B cell (primary cell): ENCODE measurements at regions not wholly inside any gene's neighbourhood (a gene's known extent, or its start where the extent isn't known, plus 50 kb on each side); places are given as distances from the start of the nearest gene placed in this dataset.

ENCODE experiments used
- ATAC-seq: fragments of 200-7000 bp; cut with Tn5 transposase; one replicate; pipeline ENCODE4 v1.10.0; 2021; ENCODE audit warnings: low read depth, mild to moderate bottlenecking, moderate number of reproducible peaks, moderate library complexity
- CTCF ChIA-PET: fragments of 350-600 bp; sonication (Branson Sonifier 250); formaldehyde crosslinking; loops from one replicate; lab custom pipeline; 2021; ENCODE audit warnings: antibody characterized with exemption, inconsistent platforms; lab: Charles Lee
- POLR2A ChIA-PET: fragments of 350-600 bp; sonication (Branson Sonifier 250); formaldehyde crosslinking; loops from one replicate; lab custom pipeline; 2021; ENCODE audit warnings: antibody characterized with exemption; lab: Charles Lee
- DNase-seq: peaks from one replicate; pipeline ENCODE4 v3.0.0; 2013
- H2AFZ ChIP-seq: 2 replicates; pipeline ENCODE4 v1.6.1; 2012; ENCODE audit warnings: mild to moderate bottlenecking, low read depth, low read length; ENCODE audit not compliant: insufficient read depth, poor library complexity, severe bottlenecking
- H3K27ac ChIP-seq, 2 donors: 1 replicate in 1 of 2; 2 replicates in 1 of 2; pipeline ENCODE4 v1.5.1; 2012 to 2013; ENCODE audit warnings: low read length in 2 of 2, mild to moderate bottlenecking in 2 of 2, moderate library complexity in 1 of 2
- H3K27me3 ChIP-seq, 4 experiments: fragments of 200-600 bp in 1 of 4; sonication (generic) in 1 of 4; replicated peaks in 1 of 4; 1 replicate in 2 of 4; 2 replicates in 2 of 4; pipeline versions ENCODE4 v1.6.1 to v1.7.0; 2013 to 2016; ENCODE audit warnings: low read length in 3 of 4, mild to moderate bottlenecking in 2 of 4, mixed read lengths in 1 of 4, moderate library complexity in 1 of 4; ENCODE audit not compliant: insufficient read depth in 4 of 4, control insufficient read depth in 3 of 4; ENCODE audit errors: control extremely low read depth in 1 of 4
- H3K36me3 ChIP-seq, 2 experiments: replicated peaks in 1 of 2; 1 replicate in 1 of 2; 2 replicates in 1 of 2; pipeline versions ENCODE4 v1.6.1 to v1.7.1; 2013; ENCODE audit warnings: low read length in 1 of 2; ENCODE audit not compliant: insufficient read depth in 2 of 2, control insufficient read depth in 1 of 2; ENCODE audit errors: control extremely low read depth in 1 of 2, extremely low read depth in 1 of 2
- H3K4me1 ChIP-seq, 2 donors: fragments of 200-600 bp in 1 of 2; sonication (generic) in 1 of 2; 1 replicate in 1 of 2; 2 replicates in 1 of 2; pipeline versions ENCODE4 v1.5.1 to v1.6.1; 2013 to 2017; ENCODE audit warnings: low read length in 2 of 2; ENCODE audit not compliant: control insufficient read depth in 2 of 2, insufficient read depth in 2 of 2
- H3K4me2 ChIP-seq: replicated peaks from 2 replicates; pipeline ENCODE3; 2012; ENCODE audit warnings: mild to moderate bottlenecking, low read depth, low read length; ENCODE audit not compliant: poor library complexity, severe bottlenecking
- H3K4me3 ChIP-seq, 5 experiments: fragments of 200-600 bp in 1 of 5; sonication (generic) in 1 of 5; 1 replicate in 3 of 5; 2 replicates in 2 of 5; pipeline versions ENCODE4 v1.5.1 to v1.7.0; 2011 to 2016; ENCODE audit warnings: low read length in 4 of 5, mild to moderate bottlenecking in 4 of 5, low read depth in 2 of 5, control low read depth in 1 of 5, moderate library complexity in 1 of 5; ENCODE audit not compliant: insufficient read depth in 1 of 5; ENCODE audit errors: control extremely low read depth in 1 of 5, extremely low read depth in 1 of 5
- H3K79me2 ChIP-seq: fragments of 200-600 bp; sonication (generic); one replicate; pipeline ENCODE4 v1.6.0; 2016; ENCODE audit warnings: low read length; ENCODE audit not compliant: control insufficient read depth, insufficient read depth
- H3K9ac ChIP-seq: fragments of 200-600 bp; sonication (generic); 2 replicates; pipeline ENCODE4 v1.6.1; 2017; ENCODE audit warnings: mild to moderate bottlenecking, low read length, moderate library complexity
- H3K9me3 ChIP-seq, 3 donors: one replicate each; pipeline versions ENCODE4 v1.6.1 to v1.7.1; 2013; ENCODE audit warnings: low read length in 2 of 3; ENCODE audit not compliant: control insufficient read depth in 2 of 3, insufficient read depth in 1 of 3; ENCODE audit errors: control extremely low read depth in 1 of 3
- H4K20me1 ChIP-seq: 2 replicates; pipeline ENCODE4 v1.6.0; 2012; ENCODE audit warnings: mild to moderate bottlenecking, low read length; ENCODE audit not compliant: insufficient read depth, control insufficient read depth, poor library complexity, severe bottlenecking
- H3K27ac Mint-ChIP-seq: one replicate; pipeline ENCODE4 v1.8.0; 2021; ENCODE audit warnings: mixed read lengths
- H3K27me3 Mint-ChIP-seq: one replicate; pipeline ENCODE4 v1.8.0; 2021; ENCODE audit warnings: mixed read lengths
- H3K4me1 Mint-ChIP-seq: one replicate; pipeline ENCODE4 v1.8.0; 2021; ENCODE audit warnings: mixed read lengths
- H3K4me3 Mint-ChIP-seq: one replicate; pipeline ENCODE4 v1.8.0; 2021; ENCODE audit warnings: mixed read lengths
- H3K9me3 Mint-ChIP-seq: one replicate; pipeline ENCODE4 v1.8.0; 2022; ENCODE audit warnings: mixed read lengths; ENCODE audit not compliant: insufficient read depth
- EZH2 ChIP-seq: IDR thresholded peaks from 2 replicates; pipeline ENCODE4 v1.6.1; 2012; ENCODE audit warnings: borderline replicate concordance, low read depth, mild to moderate bottlenecking, moderate library complexity, low read length; ENCODE audit not compliant: insufficient read depth, poor library complexity, severe bottlenecking
- WGBS: methylation state at CpG from one replicate; pipeline ENCODE4 v1.1.5; 2013; ENCODE audit warnings: missing lambda C conversion rate; ENCODE audit not compliant: insufficient coverage; 5-methylcytosine and 5-hydroxymethylcytosine counted together
- intact Hi-C: fragments of 100-400 bp; cut with micrococcal nuclease; formaldehyde crosslinking; loops from one replicate; pipeline ENCODE4 v1.10.0; 2022
- TF ChIP-seq, protein P1 (sequence below): fragments of 200-600 bp; IDR thresholded peaks from one replicate; pipeline ENCODE4 v1.8.0; 2022; ENCODE audit warnings: antibody characterized with exemption, mild to moderate bottlenecking

DNA sequence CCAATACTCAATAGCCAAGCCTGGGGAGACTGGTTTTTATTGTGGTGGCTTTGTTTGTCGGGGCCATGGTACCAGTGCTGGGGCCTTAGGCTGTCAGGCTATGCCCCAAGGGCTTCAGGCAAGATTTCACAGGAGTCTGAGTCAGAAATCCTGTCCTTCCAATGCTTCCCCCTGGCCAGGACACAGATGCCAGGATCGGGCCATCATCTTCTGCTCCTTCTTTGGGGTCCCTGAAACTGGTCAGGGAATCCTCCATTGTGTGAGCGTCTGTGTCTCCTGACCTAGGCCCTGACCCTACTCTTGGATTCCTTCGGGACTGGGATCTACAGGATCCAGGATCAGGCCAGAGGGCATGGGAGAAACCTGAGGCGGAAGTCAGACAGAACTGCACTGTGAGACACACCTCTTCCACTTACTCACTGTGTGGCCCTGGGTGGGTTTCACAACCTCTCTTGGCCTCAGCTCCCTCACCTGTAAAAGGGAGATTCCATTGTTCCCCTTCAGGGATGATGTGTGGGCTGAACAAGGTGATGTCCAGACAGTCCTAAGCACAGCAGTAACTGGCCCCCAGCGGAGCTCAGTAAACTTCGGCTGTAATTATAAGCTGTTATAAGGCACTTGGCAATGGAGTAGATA lies 292.7 kb downstream of the UACA start:
- TF ChIP-seq, protein P1, sequence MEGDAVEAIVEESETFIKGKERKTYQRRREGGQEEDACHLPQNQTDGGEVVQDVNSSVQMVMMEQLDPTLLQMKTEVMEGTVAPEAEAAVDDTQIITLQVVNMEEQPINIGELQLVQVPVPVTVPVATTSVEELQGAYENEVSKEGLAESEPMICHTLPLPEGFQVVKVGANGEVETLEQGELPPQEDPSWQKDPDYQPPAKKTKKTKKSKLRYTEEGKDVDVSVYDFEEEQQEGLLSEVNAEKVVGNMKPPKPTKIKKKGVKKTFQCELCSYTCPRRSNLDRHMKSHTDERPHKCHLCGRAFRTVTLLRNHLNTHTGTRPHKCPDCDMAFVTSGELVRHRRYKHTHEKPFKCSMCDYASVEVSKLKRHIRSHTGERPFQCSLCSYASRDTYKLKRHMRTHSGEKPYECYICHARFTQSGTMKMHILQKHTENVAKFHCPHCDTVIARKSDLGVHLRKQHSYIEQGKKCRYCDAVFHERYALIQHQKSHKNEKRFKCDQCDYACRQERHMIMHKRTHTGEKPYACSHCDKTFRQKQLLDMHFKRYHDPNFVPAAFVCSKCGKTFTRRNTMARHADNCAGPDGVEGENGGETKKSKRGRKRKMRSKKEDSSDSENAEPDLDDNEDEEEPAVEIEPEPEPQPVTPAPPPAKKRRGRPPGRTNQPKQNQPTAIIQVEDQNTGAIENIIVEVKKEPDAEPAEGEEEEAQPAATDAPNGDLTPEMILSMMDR, result no peak
- TF ChIP-seq EZH2, result no peak
- ATAC-seq, result no peak
- no peak for DNase-seq
- H3K9me3 Mint-ChIP-seq, result no peaks in the 10 kb centered on the region
- Histone ChIP-seq H3K79me2 (no peaks in the 10 kb centered on the region), H3K9me3 (peaks cover 0 to 5% (median 0%) of the 10 kb centered on the region in 3 donors), H3K36me3 (no peaks in the 10 kb centered on the region), H3K4me1 (peaks cover 18 to 20% of the 10 kb centered on the region in 2 donors), H3K27ac (no peak overlapping the region), H3K27me3 (peaks cover 0 to 31% (median 3%) of the 10 kb centered on the region in 4 experiments), H2AFZ (no peak overlapping the region), H3K4me2 (no peak overlapping the region), H3K9ac (no peak overlapping the region), H4K20me1 (no peaks in the 10 kb centered on the region), H3K4me3 (no peak overlapping the region)
- H3K4me3 Mint-ChIP-seq, result no peak overlapping the region
- peaks cover 9% of the 10 kb centered on the region for H3K27me3 Mint-ChIP-seq
- CTCF ChIA-PET, result interaction anchor here (1.1 to 1.7 kb wide), 2 partner anchors 17 to 993 kb away, joined by 4 to 5 read pairs; no protein-coding TSS in a partner anchor
- intact Hi-C loops, result no loop called here
- H3K27ac Mint-ChIP-seq, result no peak overlapping the region
- POLR2A ChIA-PET, result no interaction called here
- WGBS, result 87% methylated on average over 5 of the region's 7 CpGs
- peaks cover 20% of the 10 kb centered on the region for H3K4me1 Mint-ChIP-seq
